IMR-90 (cell line): ENCODE measurements at regions not wholly inside any gene's neighbourhood (a gene's known extent, or its start where the extent isn't known, plus 50 kb on each side); places are given as distances from the start of the nearest gene placed in this dataset.

Experiments
- CHD1 ChIP-seq: IDR thresholded peaks from 2 replicates; pipeline ENCODE4 v1.6.1; 2012; ENCODE audit warnings: low read depth, low read length, improper control_type of control experiment
- ELK1 ChIP-seq: fragments of 150-350 bp; IDR thresholded peaks from 2 replicates; pipeline ENCODE4 v1.6.1; 2016; ENCODE audit warnings: low read depth, mild to moderate bottlenecking, low read length, moderate library complexity, borderline replicate concordance
- FOS ChIP-seq: fragments of 150-350 bp; IDR thresholded peaks from 2 replicates; pipeline ENCODE4 v1.6.1; 2016; ENCODE audit warnings: low read depth, low read length
- MAFK ChIP-seq: IDR thresholded peaks from 2 replicates; pipeline ENCODE4 v1.6.1; 2012; ENCODE audit warnings: low read depth, low read length, improper control_type of control experiment
- MAZ ChIP-seq: IDR thresholded peaks from 2 replicates; pipeline ENCODE4 v1.6.1; 2012; ENCODE audit warnings: low read depth, mild to moderate bottlenecking, low read length, improper control_type of control experiment, moderate library complexity, borderline replicate concordance
- MXI1 ChIP-seq: IDR thresholded peaks from 2 replicates; pipeline ENCODE4 v1.6.1; 2012; ENCODE audit warnings: low read depth, mild to moderate bottlenecking, low read length, moderate library complexity, borderline replicate concordance
- POLR2A ChIP-seq: IDR thresholded peaks from 2 replicates; pipeline ENCODE4 v1.6.1; 2012; ENCODE audit warnings: mild to moderate bottlenecking, low read depth, low read length
- RAD21 ChIP-seq: IDR thresholded peaks from 2 replicates; pipeline ENCODE4 v1.6.1; 2012; ENCODE audit warnings: low read length, improper control_type of control experiment
- RCOR1 ChIP-seq: IDR thresholded peaks from 2 replicates; pipeline ENCODE4 v1.6.1; 2012; ENCODE audit warnings: mild to moderate bottlenecking, low read length, improper control_type of control experiment; ENCODE audit not compliant: insufficient replicate concordance
- RFX5 ChIP-seq: IDR thresholded peaks from 2 replicates; pipeline ENCODE4 v1.8.0; 2012; ENCODE audit warnings: low read depth, mild to moderate bottlenecking, low read length, moderate library complexity
- SMC3 ChIP-seq: fragments of 150-350 bp; IDR thresholded peaks from 2 replicates; pipeline ENCODE4 v1.6.1; 2016; ENCODE audit warnings: low read depth, mild to moderate bottlenecking, antibody characterized with exemption, low read length, moderate library complexity
- USF2 ChIP-seq: fragments of 150-350 bp; IDR thresholded peaks from 2 replicates; pipeline ENCODE4 v1.6.1; 2017; ENCODE audit warnings: mild to moderate bottlenecking, antibody characterized with exemption, low read length, low read depth
- TF ChIP-seq, protein P1 (sequence below): conservative IDR thresholded peaks from 2 replicates; pipeline ENCODE4 v1.5.1; 2012; ENCODE audit warnings: mild to moderate bottlenecking, low read depth, low read length, improper control_type of control experiment

GRCh38 chr11:42337786-42338455 is 878.5 kb upstream of the LRRC4C start:
- TF ChIP-seq, protein P1, sequence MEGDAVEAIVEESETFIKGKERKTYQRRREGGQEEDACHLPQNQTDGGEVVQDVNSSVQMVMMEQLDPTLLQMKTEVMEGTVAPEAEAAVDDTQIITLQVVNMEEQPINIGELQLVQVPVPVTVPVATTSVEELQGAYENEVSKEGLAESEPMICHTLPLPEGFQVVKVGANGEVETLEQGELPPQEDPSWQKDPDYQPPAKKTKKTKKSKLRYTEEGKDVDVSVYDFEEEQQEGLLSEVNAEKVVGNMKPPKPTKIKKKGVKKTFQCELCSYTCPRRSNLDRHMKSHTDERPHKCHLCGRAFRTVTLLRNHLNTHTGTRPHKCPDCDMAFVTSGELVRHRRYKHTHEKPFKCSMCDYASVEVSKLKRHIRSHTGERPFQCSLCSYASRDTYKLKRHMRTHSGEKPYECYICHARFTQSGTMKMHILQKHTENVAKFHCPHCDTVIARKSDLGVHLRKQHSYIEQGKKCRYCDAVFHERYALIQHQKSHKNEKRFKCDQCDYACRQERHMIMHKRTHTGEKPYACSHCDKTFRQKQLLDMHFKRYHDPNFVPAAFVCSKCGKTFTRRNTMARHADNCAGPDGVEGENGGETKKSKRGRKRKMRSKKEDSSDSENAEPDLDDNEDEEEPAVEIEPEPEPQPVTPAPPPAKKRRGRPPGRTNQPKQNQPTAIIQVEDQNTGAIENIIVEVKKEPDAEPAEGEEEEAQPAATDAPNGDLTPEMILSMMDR: no peak
- TF ChIP-seq USF2: no peak
- TF ChIP-seq POLR2A: no peak
- no peak for TF ChIP-seq SMC3
- no peak for TF ChIP-seq MAFK
- TF ChIP-seq RCOR1: no peak
- TF ChIP-seq RFX5: no peak
- TF ChIP-seq RAD21: no peak
- no peak for TF ChIP-seq CHD1
- no peak for TF ChIP-seq FOS
- no peak for TF ChIP-seq MXI1
- TF ChIP-seq MAZ: no peak
- no peak for TF ChIP-seq ELK1
